ENCODE measurements at regions not wholly inside any gene's neighbourhood (a gene's known extent, or its start where the extent isn't known, plus 50 kb on each side); places are given as distances from the start of the nearest gene placed in this dataset.

GRCh38 chr20:7656687-7657467 lies 283.4 kb downstream of the HAO1 start:
- TF ChIP-seq CTCF (conservative IDR thresholded peaks at IDR 0.05) (no peak), ZFX (IDR thresholded peaks at IDR 0.05) (no peak)
